NCI-H1092 treated with DMSO at 0.1 percent for 48 hours (cell line): ENCODE measurements at regions not wholly inside any gene's neighbourhood (a gene's known extent, or its start where the extent isn't known, plus 50 kb on each side); places are given as distances from the start of the nearest gene placed in this dataset.

ENCODE experiments used
- DNase-seq: peaks from one replicate; lab custom pipeline; 2025; lab: John Stamatoyannopoulos, UW

- DNase-seq: no peak
Measured at GRCh38 chr22:48955351-48956311, 872.0 kb downstream of the BRD1 start.

- DNase-seq: no peak
Measured at GRCh38 chr22:48954781-48955311, 872.8 kb downstream of the BRD1 start.

GRCh38 chr22:48953830-48954229 lies 873.8 kb downstream of the BRD1 start:
- no peak for DNase-seq

- DNase-seq: no peak
Measured at GRCh38 chr22:48953103-48953720, 874.5 kb downstream of the BRD1 start.

- DNase-seq: no peak
Measured at GRCh38 chr22:48952256-48953102, 875.2 kb downstream of the BRD1 start.

- no peak for DNase-seq
Measured at GRCh38 chr22:48951836-48952235, 875.8 kb downstream of the BRD1 start.

- DNase-seq: no peak
Measured at GRCh38 chr22:48950151-48950915, 877.3 kb downstream of the BRD1 start.

GRCh38 chr22:48949375-48950149 lies 878.1 kb downstream of the BRD1 start:
- DNase-seq: no peak

- DNase-seq: no peak
Measured at GRCh38 chr22:48948575-48949170, 879.0 kb downstream of the BRD1 start.

- DNase-seq: no peak
Measured at GRCh38 chr22:48947636-48948035, 880.0 kb downstream of the BRD1 start.

- no peak for DNase-seq
Measured at GRCh38 chr22:48945621-48946458, 881.8 kb downstream of the BRD1 start.

- DNase-seq: no peak
Measured at GRCh38 chr22:48944751-48945620, 882.7 kb downstream of the BRD1 start.

- DNase-seq: no peak
Measured at GRCh38 chr22:48944433-48944750, 883.3 kb downstream of the BRD1 start.

- no peak for DNase-seq
Measured at GRCh38 chr22:48943567-48944432, 883.9 kb downstream of the BRD1 start.

- DNase-seq: no peak
Measured at GRCh38 chr22:48942698-48943566, 884.7 kb downstream of the BRD1 start.

- no peak for DNase-seq
Measured at GRCh38 chr22:48941903-48942575, 885.6 kb downstream of the BRD1 start.
